Activated CD4-positive, alpha-beta T cell treated with anti-CD3 and anti-CD28 coated beads, Interleukin-10, Interleukin-2, amounts not matched to agents 100 ng/mL and 50 ng/mL, durations not matched to agents 16 hours and 8 hours (primary cell): ENCODE measurements at regions not wholly inside any gene's neighbourhood (a gene's known extent, or its start where the extent isn't known, plus 50 kb on each side); places are given as distances from the start of the nearest gene placed in this dataset.

Experiments used
- DNase-seq: peaks from one replicate; pipeline ENCODE4 v3.0.0-alpha.2; 2020

- DNase-seq = no peak
These were observed 87.1 kb downstream of the ERMARD start for GRCh38 chr6:169838346-169839028.

DNA sequence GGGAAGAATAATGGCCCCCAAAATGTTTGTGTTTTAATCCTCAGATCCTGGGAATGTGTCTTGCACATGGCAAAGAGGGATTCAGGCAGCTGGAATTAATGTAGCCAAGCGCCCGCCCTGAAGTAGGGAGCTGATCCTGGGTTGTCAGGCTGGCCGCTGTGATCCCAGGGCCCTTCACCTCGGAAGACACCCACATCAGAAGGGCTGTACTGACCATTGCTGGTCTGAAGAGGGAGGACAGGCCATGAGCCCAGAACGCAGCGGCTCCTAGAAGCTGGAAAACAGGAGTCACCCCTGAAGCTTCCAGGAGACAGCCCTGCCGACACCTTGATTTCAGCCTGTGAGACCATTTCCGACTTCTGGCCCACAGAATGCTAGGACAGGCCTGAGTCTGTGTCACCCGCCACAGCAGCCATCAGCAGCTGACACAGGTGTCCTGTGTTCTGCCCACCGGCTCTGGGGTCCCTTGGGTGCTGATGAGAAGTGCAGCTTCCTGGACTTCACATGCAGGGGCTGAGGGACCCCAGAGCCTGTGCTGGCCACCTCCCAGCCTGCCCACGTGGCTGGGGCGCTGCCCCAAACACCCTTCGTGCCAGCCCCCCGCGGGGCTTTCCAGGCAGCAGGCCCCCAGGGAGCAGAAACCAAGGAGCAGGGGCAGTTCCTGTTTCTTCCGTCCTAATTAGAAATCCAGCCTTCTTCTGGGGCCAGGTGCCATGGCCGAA, 86.3 kb downstream of the ERMARD start:
- no peak for DNase-seq

DNA sequence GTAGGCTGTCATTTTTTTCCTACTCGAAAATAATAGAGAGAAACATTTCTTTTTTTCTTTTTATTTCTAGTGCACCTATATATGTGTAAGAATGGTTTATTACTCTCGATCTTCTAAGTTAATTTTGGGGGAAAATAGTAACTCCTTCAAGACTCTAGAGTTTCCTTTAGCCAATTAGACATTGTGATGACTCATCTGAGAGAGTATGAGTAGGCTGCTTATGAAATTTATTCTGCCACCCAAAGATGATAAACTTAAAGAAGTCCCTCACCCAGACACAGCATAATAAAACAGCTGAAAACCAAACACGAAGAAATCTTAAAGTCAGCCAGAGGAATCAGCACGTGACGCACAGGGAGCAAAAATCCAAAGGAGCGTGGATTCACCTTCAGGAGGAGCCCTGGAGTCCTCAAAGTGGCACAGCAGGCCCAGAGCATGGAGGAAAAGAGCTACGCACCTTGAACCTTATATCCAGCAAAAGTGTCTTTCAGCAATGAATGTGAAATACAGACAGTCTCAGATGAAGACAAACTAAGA, 81.9 kb downstream of the ERMARD start:
- no peak for DNase-seq

DNA sequence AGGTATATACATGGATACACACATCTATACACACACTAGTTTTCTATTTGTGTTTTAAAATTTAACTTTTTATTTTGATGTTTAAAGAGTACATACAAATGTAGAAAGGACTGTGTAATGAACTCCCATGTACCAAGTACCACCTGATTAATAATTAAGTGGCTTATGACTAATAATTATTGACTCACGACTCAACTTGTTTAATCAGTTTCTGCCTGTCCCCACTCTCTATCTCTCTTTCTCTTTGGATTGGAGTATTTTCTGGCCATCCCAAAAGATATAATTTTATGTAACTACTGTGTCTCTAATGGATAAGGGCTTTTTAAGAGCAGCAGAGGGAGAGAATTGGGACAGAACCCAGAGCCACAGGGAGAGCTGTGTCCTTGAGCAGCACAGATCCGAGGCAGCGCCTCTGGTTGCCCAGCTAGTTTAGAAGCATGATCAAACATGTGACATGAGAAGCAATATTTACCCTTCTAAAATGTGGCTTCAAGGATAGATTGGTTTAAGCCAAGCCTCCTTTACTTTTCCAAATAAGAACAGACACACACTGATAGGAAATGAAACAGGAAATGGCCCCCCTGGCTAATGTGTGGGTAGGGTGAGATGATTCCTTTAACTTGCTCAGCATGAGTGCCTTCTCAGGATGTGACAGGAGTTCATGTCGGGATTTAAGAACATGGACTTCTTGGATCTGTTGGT, 81.0 kb downstream of the ERMARD start:
- DNase-seq = no peak

- peak; percentile 69 for DNase-seq
These were observed 80.2 kb downstream of the ERMARD start for GRCh38 chr6:169831450-169832246.
